HG03442 (cell line): ENCODE measurements at regions not wholly inside any gene's neighbourhood (a gene's known extent, or its start where the extent isn't known, plus 50 kb on each side); places are given as distances from the start of the nearest gene placed in this dataset.
A peak's percentile ranks its signal among the peaks of the same experiment; 100 is the strongest.

ENCODE experiments used
- ATAC-seq: cut with Tn5 transposase; IDR thresholded peaks from one replicate; pipeline ENCODE4 v1.9.1; 2021; ENCODE audit warnings: mild to moderate bottlenecking, moderate library complexity; ENCODE audit not compliant: unreplicated experiment

GRCh38 chr5:158080112-158080511 is 221.2 kb upstream of the CLINT1 start:
- no peak for ATAC-seq

GRCh38 chr5:158079097-158079496 is 220.2 kb upstream of the CLINT1 start:
- ATAC-seq: no peak

GRCh38 chr5:158074992-158075769 is 216.2 kb upstream of the CLINT1 start:
- ATAC-seq: peak; percentile 59

GRCh38 chr5:158074597-158074991 is 215.6 kb upstream of the CLINT1 start:
- no peak for ATAC-seq

- ATAC-seq: no peak
Measured at GRCh38 chr5:158070859-158071258, 211.9 kb upstream of the CLINT1 start.

- ATAC-seq: no peak
Measured at GRCh38 chr5:158069838-158070237, 210.9 kb upstream of the CLINT1 start.

- ATAC-seq: no peak
Measured at GRCh38 chr5:158068964-158069363, 210.0 kb upstream of the CLINT1 start.

GRCh38 chr5:158066076-158066475 is 207.1 kb upstream of the CLINT1 start:
- no peak for ATAC-seq

- ATAC-seq: no peak
Measured at GRCh38 chr5:158064334-158065123, 205.6 kb upstream of the CLINT1 start.

- no peak for ATAC-seq
Measured at GRCh38 chr5:158063052-158063451, 204.1 kb upstream of the CLINT1 start.

- ATAC-seq: no peak
Measured at GRCh38 chr5:158061451-158061850, 202.5 kb upstream of the CLINT1 start.

GRCh38 chr5:158060212-158060611 is 201.3 kb upstream of the CLINT1 start:
- ATAC-seq: no peak

- ATAC-seq: no peak
Measured at GRCh38 chr5:158058208-158059120, 199.5 kb upstream of the CLINT1 start.

GRCh38 chr5:158056130-158056825 is 197.3 kb upstream of the CLINT1 start:
- no peak for ATAC-seq

- ATAC-seq: no peak
Measured at GRCh38 chr5:158055111-158055501, 196.2 kb upstream of the CLINT1 start.

GRCh38 chr5:158054223-158055110 is 195.5 kb upstream of the CLINT1 start:
- no peak for ATAC-seq

GRCh38 chr5:158051036-158051435 is 192.1 kb upstream of the CLINT1 start:
- no peak for ATAC-seq

- no peak for ATAC-seq
Measured at GRCh38 chr5:158050421-158050820, 191.5 kb upstream of the CLINT1 start.

- ATAC-seq: no peak
Measured at GRCh38 chr5:158049459-158049858, 190.5 kb upstream of the CLINT1 start.

GRCh38 chr5:158045696-158046095 is 186.8 kb upstream of the CLINT1 start:
- no peak for ATAC-seq
